GM21526 (cell line): ENCODE measurements at regions not wholly inside any gene's neighbourhood (a gene's known extent, or its start where the extent isn't known, plus 50 kb on each side); places are given as distances from the start of the nearest gene placed in this dataset.
A peak's percentile ranks its signal among the peaks of the same experiment; 100 is the strongest.
"Not testable (repeated sequence)": the region's sequence is repeated elsewhere in the genome, so short reads cannot be mapped to it uniquely, and the experiment has no call there.

Experiments
- ATAC-seq: cut with Tn5 transposase; IDR thresholded peaks from one replicate; pipeline ENCODE4 v1.9.1; 2021; ENCODE audit warnings: moderate library complexity; ENCODE audit not compliant: unreplicated experiment, low FRiP score

DNA sequence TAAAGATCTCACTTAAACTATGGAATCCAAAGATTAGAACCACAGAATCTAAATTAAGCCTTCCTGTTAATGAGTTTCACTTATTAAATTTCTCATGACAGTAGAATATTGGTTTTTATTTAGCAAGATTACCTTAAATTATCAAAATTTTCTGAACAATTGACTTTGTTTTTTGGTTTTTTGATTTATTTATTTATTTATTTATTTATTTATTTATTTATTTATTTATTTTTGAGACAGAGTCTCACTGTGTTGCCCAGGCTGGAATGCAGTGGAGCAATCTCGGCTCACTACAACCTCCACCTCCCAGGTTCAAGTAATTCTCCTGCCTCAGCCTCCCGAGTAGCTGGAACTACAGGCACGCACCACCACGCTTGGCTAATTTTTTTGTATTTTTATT, 538.6 kb downstream of the AMY1C start:
- ATAC-seq: not testable (repeated sequence)

DNA sequence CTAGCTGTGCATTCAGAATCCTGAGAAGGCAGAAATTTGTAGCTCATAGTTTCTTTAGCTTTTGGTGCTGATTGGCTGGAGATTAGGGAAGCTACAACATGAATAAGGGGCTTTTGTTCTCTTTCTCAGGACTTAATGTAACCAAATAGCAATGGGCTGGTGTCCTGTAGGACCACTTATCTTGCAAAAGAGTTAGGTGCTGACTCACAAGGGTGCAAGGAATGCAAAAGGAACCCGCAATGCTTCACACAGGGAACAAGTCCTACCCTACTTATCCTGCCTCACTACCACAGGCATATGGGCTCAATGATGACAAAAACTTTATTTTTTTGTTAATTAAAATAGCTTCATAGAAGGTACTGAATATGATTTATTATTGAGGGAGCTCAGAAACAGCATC, 541.5 kb downstream of the AMY1C start:
- no peak for ATAC-seq

DNA sequence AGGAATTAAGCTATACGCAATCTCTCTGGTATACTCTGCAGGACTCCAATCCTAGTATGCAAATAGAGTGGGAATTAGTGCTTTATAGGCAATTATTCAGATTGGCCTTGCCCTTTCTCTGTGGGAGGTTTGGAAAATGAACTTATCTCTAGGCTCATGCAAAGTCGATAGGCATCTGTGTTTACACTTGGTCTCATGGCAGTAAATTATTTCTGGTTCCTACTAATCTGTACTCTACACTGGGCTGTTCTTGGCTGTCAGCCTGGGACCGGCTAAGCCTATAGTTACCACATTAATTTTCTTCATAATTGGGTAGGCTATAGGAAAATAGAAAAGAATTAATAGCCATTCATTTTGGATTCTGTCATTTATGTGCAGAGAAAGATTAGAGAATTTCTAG, 544.6 kb downstream of the AMY1C start:
- ATAC-seq: no peak

DNA sequence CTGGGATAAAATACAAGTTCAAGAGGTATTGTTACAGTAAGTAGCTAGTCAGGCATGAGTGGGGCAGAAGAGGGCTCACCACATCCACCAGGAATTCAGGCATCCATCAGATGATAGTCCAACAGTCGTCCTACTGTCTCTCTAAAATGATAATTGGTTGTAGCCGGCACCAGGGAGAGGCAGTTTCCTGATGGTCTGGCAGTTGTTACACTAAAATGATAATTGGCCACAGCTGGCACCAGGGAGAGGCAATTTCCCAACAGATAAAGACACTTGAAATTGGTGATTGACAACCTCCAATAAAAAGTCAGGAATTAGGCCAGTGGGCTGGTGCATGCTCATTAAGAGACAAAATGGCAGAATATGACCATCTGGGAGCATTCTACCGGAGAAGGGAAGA, 545.8 kb downstream of the AMY1C start:
- ATAC-seq: no peak

DNA sequence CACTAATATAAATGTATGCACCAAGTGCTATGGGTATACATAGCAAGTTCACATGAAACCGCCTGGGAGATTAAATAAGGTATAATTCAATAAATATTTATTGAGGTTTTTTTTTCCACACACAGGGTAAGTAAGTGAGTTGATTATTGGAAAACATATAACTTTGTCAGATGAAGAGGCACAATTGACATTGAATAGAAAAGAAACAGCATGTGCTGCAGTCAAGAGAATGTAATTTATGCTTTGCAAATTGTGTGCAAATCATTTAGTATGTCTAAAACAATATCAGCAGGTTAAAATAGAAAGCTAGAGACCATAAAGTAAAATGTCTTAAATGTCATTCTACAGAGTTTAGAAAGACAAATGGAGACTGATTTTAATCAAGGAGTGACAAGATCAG, 560.0 kb downstream of the AMY1C start:
- no peak for ATAC-seq

DNA sequence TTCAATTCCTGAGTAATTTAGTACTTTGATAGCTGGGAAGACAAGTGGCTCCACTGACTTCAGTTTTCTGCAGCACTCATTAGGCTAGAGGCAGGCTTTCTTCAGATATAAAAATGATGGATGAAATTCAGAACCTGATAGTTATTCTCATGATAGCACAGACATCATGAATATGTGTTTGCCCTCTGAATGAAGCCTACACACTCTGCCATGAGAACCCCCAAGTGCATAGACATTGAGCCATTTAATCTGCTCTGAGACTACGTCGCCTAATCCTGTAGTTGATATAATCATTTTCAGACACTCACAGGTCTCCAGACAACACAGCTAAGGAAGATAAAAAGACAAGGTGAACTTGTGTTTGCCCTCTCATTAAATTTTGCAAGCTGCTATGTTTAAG, 566.1 kb downstream of the AMY1C start:
- no peak for ATAC-seq

DNA sequence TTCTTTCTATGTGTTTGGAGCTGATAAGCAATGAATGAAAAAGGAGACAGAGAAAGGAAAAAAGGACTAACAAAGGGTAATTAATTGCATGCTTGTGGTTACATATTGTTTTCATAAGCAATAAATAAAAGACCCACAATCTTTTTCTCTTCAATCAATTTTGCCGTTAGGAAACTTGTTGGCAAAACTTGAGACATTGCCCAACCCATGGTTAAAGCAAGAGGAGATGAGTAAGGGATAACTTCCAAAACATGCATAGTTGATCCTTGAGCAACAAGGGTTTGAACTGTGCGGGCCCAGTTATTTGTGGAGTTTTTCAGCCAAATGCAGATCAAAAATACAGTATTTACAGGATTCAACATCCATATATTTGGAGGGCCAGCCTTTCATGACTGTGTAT, 572.4 kb downstream of the AMY1C start:
- no peak for ATAC-seq

DNA sequence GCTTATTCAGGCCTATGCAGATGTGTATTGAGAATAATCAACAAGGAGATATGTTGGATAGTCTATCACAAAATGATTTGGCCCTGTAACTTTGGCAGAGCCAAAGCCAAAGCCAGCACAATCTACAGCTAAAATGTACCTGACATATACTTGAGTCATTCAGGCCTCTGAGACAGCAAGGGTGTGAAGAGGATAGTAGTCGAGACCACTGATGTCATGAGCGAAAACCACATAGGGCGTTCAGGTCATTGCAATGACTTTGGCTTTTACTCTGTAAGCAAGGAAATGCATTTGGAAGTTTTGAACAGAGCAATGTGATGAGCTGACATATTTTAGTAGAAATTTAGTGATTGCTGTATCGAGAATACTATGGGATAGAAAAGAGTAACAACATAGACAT, 579.6 kb downstream of the AMY1C start:
- ATAC-seq: no peak

DNA sequence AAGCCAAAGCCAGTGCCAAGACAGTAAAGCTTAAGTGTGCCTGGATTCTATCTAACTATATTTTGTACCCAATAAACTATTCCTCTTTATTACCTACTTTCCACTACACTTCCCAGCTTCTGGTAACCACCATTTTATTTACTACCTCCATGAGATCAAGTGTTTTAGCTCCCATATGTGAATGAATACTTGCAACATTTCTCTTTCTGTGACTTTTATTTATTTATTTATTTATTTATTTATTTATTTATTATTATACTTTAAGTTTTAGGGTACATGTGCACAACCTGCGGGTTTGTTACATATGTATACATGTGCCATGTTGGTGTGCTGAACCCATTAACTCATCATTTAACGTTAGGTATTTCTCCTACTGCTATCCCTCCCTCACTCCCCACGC, 582.1 kb downstream of the AMY1C start:
- ATAC-seq: no peak

DNA sequence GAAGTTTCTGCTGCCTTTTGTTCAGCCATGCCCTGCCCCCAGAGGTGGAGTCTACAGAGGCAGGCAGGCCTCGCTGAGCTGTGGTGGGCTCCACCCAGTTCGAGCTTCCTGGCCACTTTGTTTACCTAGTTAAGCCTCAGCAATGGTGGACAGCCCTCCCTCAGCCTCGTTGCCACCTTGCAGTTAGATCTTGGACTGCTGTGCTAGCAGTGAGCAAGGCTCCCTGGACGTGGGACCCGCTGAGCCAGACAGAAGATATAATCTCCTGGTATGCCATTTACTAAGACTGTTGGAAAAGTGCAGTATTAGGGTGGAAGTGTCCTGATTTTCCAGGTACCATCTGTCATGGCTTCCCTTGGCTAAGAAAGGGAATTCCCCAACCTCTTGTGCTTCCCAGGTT, 588.2 kb downstream of the AMY1C start:
- ATAC-seq: not testable (repeated sequence)

DNA sequence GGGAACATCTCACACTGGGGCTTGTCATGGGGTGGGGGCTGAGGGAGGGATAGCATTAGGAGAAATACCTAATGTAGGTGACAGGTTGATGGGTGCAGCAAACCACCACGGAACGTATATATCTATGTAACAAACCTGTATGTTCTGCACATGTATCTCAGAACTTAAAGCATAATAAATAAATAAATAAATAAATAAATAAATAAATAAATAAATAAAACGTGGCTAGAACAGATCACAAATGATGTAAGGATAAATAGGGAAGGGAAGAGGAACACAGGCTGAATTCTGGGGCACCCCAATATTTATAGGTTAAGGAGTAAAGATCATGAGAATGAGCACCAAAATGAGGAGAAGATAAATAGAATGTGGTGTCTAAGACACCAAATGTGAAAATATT, 592.2 kb downstream of the AMY1C start:
- ATAC-seq: no peak

DNA sequence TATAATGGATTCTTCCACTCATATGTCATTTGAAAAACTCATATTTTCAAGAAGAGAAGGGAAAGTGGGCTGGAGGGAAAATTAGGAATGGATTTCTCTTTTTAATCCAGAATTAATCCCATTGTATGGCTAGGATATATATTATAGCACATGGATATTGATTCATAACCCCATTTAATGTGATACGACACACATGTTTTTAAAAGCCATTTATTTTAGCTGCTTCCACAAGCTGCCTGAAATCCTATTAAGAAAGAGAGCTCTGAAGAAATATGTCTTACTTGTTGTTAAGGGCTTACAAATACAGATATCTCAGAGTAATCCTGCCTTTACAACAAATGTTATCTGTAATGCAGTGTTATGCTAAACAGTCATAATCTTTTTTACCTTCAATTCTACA, 598.6 kb downstream of the AMY1C start:
- ATAC-seq: no peak

DNA sequence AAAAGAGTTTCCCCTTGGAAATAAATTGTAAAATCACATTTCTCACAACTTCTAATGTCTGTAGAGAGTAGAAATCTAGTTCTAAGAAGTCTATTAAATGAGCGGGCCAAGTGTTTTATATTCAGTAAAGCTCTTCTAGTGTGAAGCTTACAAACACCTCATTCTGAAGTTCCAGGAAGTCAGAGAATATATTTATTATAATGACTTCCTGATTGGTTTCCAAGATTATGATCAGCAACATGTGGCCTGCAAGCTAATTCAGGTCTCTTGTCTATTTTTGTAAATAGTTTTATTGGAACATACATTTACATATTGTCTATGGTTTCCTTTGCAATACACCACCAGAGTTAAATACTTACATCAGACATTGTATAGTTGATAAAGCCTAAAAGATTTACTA, 603.9 kb downstream of the AMY1C start:
- no peak for ATAC-seq

DNA sequence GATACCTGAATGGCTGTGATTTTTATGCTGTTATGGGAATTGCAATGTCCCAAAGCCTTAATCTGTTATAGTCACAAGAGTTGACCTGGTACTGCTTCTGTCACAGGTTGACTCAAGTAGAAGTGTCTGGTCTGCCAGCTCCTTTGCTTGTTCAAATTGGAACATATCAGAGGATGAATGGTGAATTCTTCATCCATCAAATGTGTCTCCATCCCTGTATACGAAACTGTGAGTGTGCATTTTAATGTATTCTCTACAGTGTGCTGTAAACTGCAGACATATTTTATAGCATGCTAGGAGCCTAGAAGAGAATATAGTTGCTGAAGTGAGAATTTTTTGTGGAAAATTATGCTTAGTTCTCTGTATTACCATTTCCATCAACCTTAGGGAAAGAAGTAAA, 608.4 kb downstream of the AMY1C start:
- ATAC-seq: no peak

DNA sequence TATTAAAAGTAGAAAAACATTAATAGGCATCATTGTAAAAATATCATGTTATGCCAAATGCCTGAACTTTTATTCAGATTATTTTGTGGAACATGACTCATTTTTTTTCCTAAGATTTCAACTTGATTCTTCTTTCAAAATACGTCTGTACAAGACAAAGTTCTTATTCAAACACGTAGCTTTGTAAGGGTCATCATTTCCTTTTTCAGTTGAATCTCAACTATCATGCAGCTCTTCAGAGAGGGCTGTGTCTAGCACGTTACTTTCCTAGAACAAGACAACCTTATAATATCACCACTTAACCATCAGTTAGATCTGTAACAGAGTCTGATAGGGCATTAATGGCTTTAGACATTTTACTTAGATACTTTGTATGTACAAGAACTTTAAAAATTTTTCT, 608.9 kb downstream of the AMY1C start:
- no peak for ATAC-seq

DNA sequence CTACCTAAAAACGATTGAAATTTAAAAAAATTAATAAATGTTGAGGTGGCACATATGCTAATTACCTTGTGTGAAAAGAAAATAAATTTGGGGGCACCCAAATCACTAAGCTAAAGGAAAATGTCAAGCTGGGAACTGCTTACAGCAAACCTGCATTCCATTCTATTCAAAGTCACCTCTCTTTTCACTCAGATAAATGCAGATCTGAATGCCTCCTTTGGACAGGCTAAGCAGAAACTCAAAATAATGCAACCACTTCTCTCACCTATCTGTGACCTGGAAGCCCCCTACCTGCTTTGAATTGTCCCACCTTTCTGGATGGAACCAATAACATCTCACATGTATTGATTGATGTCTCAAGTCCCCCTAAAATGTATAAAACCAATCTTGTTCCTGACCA, 628.7 kb downstream of the AMY1C start:
- no peak for ATAC-seq

DNA sequence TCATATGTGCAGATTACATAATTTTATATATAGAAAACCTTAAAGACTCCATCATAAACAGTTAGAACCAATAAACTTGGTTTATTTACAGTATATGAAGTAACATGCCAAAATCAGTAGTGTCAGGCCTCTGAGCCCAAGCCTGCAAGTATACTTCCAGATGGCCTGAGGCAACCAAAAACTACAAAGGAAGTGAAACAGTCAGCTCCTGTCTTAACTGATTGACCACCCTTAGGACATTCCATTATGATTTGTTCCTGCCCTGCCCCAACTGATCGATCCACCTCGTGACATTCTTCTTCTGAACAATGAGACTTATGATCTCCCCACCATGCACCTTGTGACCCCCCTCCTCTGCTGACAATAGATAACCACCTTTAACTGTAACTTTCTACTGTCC, 630.3 kb downstream of the AMY1C start:
- ATAC-seq: no peak

DNA sequence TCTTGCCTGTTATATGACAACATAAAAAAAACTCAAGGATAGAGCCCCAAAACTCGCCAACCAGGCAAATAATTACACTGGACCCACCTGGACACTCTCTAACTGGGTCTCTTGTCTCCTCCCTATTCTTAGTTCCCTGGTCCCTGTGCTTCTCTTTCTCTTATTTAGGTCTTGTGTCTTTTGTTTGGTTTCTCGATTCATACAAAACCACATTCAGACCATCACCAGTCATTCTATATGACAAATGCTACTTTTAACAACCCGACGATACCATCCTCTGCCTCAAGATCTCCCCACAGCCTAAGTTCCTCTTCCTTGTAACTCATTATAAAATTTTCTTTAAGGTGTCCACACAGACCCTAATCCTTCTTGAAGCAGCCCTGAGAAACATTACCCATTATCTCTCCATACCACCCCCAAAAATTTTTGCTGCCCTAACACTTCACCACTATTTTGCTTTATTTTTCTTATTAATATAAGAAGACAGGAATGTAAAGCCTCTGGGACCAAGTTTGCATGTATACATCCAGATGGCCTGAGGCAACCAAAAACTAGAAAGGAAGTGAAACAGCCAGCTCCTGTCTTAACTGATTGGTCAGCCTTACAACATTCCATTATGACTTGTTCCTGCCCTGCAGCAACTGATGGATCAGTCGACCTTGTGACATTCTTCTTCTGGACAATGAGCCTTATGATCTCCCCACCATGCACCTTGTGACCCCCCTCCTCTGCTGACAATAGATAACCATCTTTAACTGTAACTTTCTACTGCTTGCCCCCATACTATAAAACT, 638.2 kb downstream of the AMY1C start:
- ATAC-seq: peak; percentile 62

DNA sequence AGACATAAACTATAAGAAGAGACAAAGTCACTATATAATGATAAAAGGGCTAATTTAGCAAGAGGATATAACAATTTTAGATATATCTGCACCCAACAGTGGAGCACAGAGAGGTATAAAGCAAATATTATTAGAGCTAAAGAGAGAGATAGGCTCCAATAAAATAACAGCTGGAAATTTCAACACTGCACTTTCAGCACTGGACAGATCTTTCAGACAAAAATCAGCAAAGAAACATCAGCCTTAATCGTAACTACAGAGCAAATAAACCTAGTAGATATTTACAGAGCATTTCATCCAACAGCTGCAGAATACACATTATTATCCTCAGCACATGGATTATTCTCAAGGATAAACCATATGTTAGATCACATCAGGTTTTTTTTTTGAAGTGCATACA, 642.9 kb downstream of the AMY1C start:
- ATAC-seq: no peak

DNA sequence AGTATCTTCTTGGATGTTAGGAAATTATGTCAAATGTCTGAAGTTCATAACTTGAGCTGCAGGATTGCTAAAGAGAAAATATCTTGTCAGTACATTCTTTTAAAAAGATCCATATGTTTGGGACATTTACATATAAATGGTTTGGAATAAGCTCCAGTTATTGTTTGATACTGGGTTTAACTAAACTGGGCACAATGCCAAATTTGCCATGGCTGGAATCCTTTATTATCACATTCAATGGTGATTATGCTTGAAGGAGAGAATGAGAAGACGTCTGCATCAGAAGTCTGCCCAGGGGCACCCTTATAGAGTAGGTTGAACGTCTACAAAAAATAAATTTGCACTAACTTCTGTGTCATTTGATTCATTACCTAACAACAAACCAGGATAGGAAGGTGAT, 652.5 kb downstream of the AMY1C start:
- no peak for ATAC-seq

DNA sequence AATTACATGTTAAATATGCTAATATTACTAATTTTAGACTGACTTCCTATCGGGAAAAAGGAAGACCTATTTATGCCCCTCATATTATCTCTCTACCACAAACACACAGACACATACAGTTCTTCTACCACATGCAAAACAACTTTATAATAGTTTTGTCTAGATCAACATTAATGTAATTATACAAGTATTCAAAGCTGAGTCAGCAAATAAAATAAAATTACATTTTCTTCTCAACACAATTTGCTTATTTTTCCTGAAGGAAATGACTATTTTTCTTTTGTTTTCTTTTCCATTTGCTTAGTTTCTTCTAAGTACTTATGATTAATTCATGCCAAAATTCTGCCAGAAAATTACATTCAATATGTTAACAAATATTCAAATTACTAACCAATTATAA, 654.2 kb downstream of the AMY1C start:
- ATAC-seq: no peak

DNA sequence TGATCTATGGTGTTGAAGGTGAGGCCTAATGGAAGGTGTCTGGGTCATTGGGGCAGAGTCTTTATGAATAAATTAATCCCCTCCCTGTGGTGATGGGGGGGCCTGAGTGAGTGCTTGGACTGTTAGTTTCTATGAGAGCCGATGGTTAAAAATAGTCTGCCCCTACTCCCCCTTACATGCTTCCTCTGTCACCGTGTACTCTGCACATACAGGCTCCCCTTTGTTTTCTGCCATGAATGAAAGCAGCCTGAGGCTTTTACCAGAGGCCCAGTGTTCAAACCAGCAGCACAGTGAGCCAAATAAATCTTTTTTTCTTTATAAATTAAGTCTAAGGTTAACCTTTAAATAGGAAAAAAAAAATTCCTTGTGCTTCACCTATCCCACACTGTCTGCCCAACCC, 657.0 kb downstream of the AMY1C start:
- ATAC-seq: no peak

DNA sequence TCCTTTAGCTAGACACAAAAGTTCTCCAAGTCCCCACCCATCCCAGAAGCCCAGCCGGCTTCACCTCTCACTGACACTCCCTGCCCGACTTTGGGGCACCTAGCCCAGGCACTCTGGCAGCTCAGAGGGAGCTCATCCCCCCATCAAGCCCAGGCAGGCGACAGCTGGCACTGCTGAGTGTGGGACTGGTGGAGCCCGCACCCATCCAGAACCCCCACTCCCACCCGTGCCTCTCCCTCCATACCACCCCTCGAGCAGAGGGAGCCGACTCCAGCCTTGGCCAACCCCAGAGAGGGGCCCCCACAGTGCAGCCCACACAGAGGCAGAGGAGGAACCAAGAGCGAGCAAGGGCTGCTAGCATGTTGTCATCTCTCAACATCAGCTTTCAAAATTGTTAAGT, 658.6 kb downstream of the AMY1C start:
- no peak for ATAC-seq
